ENCODE measurements at regions not wholly inside any gene's neighbourhood (a gene's known extent, or its start where the extent isn't known, plus 50 kb on each side); places are given as distances from the start of the nearest gene placed in this dataset.

- TF ChIP-seq, protein P1, sequence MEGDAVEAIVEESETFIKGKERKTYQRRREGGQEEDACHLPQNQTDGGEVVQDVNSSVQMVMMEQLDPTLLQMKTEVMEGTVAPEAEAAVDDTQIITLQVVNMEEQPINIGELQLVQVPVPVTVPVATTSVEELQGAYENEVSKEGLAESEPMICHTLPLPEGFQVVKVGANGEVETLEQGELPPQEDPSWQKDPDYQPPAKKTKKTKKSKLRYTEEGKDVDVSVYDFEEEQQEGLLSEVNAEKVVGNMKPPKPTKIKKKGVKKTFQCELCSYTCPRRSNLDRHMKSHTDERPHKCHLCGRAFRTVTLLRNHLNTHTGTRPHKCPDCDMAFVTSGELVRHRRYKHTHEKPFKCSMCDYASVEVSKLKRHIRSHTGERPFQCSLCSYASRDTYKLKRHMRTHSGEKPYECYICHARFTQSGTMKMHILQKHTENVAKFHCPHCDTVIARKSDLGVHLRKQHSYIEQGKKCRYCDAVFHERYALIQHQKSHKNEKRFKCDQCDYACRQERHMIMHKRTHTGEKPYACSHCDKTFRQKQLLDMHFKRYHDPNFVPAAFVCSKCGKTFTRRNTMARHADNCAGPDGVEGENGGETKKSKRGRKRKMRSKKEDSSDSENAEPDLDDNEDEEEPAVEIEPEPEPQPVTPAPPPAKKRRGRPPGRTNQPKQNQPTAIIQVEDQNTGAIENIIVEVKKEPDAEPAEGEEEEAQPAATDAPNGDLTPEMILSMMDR (IDR thresholded peaks at IDR 0.05; ENCODE audit: extremely low read depth, insufficient read depth, missing control alignments) = no peak
- DNase-seq (ENCODE audit: low spot score) = no peak
- in situ Hi-C loops (cut with MboI; ENCODE audit: low pct_unique_long_range_greater_than_20kb, low sequenced_read_pairs, unreplicated experiment) = no loop called here
Observed at GRCh38 chr17:12312692-12313091, 292.0 kb downstream of the MAP2K4 start.

GRCh38 chr17:12313786-12314185, 293.1 kb downstream of the MAP2K4 start:
- in situ Hi-C loops (cut with MboI; ENCODE audit: low pct_unique_long_range_greater_than_20kb, low sequenced_read_pairs, unreplicated experiment) = no loop called here
- TF ChIP-seq, protein P1 (IDR thresholded peaks at IDR 0.05; ENCODE audit: extremely low read depth, insufficient read depth, missing control alignments) = no peak
- DNase-seq (ENCODE audit: low spot score) = no peak

DNA sequence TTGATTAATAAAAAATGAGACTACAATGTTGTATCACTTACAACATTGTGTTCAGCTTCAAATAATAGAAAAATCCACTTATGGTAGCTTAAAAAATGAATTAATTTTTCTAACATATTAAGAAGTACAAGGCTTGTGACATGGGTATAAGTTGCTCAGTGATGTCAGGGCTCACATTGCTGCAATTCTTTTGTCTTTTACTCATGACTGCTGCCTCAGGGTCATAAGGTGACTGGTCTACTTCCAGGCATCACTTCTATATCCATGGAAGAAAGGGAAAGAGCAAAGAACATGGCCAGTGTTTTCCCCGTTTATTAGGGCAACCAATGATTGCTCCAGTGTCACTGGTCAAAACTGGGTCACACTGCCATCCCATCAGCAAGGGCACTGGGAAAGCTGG, 295.3 kb downstream of the MAP2K4 start:
- TF ChIP-seq, protein P1 (IDR thresholded peaks at IDR 0.05; ENCODE audit: extremely low read depth, insufficient read depth, missing control alignments) = no peak
- in situ Hi-C loops (cut with MboI; ENCODE audit: low pct_unique_long_range_greater_than_20kb, low sequenced_read_pairs, unreplicated experiment) = no loop called here
- DNase-seq (ENCODE audit: low spot score) = no peak

DNA sequence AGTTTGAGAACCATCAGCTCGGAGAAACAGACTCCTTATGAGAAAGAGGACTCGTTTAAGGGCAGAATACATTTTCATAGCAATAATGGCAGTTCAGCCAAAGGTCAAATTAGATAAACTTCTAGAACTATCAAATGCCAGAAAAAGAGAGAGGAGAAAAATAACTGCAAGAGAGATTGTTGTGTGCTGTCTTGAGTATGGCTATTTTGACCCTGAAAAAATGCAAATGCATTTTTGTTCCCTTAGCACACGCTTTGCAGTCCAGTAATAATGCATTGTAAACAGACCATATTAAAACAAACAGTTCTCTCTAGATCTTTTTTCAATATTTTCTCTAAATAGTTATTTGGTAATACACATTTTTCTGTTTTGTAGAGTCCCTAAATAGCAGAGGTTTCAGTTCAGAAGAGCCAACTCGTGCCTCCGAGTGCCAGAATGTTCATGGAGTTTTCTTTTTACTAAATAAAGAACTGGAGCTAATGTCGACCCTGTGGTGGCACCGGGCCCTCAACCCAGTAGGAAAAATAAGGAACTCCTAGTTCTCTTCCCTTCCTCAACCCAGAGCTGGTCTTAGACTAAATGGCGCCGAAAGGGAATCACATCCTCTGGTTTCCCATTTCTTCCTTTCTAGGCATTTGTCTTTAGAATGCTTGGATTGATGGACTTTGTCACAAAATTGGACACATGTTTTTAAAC, 298.0 kb downstream of the MAP2K4 start:
- TF ChIP-seq, protein P1 (IDR thresholded peaks at IDR 0.05; ENCODE audit: extremely low read depth, insufficient read depth, missing control alignments) = no peak
- DNase-seq (ENCODE audit: low spot score) = no peak
- in situ Hi-C loops (cut with MboI; ENCODE audit: low pct_unique_long_range_greater_than_20kb, low sequenced_read_pairs, unreplicated experiment) = no loop called here

GRCh38 chr17:12320286-12320685, 299.6 kb downstream of the MAP2K4 start:
- in situ Hi-C loops (cut with MboI; ENCODE audit: low pct_unique_long_range_greater_than_20kb, low sequenced_read_pairs, unreplicated experiment) = no loop called here
- TF ChIP-seq, protein P1 (IDR thresholded peaks at IDR 0.05; ENCODE audit: extremely low read depth, insufficient read depth, missing control alignments) = no peak
- no peak for DNase-seq (ENCODE audit: low spot score)

GRCh38 chr17:12328204-12328603, 307.5 kb downstream of the MAP2K4 start:
- TF ChIP-seq, protein P1 (IDR thresholded peaks at IDR 0.05; ENCODE audit: extremely low read depth, insufficient read depth, missing control alignments) = no peak
- in situ Hi-C loops (cut with MboI; ENCODE audit: low pct_unique_long_range_greater_than_20kb, low sequenced_read_pairs, unreplicated experiment) = loop anchor here (25.0 kb wide), 1 partner anchor 109 kb away; no protein-coding TSS in a partner anchor

More at GRCh38 chr17:12328204-12328603, 307.5 kb downstream of the MAP2K4 start:
- no peak for DNase-seq (ENCODE audit: low spot score)
